SK-N-SH (cell line): ENCODE measurements at regions not wholly inside any gene's neighbourhood (a gene's known extent, or its start where the extent isn't known, plus 50 kb on each side); places are given as distances from the start of the nearest gene placed in this dataset.

Experiments
- CTCF ChIA-PET: fragments of 300-600, 350-600 bp; formaldehyde crosslinking; extraction: SDS; loops from one replicate; lab custom pipeline; 2021; lab: Yijun Ruan, JAX
- POLR2A ChIA-PET: fragments of 350-600 bp; sonication (Branson Sonifier 250); formaldehyde crosslinking; extraction: SDS; loops from one replicate; lab custom pipeline; 2020; ENCODE audit warnings: antibody characterized with exemption, inconsistent platforms; lab: Yijun Ruan, JAX
- DNase-seq: peaks from one replicate; pipeline ENCODE4 v3.0.0; 2012
- H2AFZ ChIP-seq: fragments of 200-600 bp; sonication (generic); 2 replicates; pipeline ENCODE4 v1.8.1; 2016; ENCODE audit warnings: antibody characterized with exemption, mild to moderate bottlenecking, low read depth
- H3F3A ChIP-seq: fragments of 200-600 bp; sonication (generic); replicated peaks from 2 replicates; pipeline ENCODE3; 2016; ENCODE audit warnings: antibody characterized with exemption, mild to moderate bottlenecking; ENCODE audit not compliant: insufficient read depth
- H3K27ac ChIP-seq, 2 experiments: fragments of 200-500 bp in 1 of 2; fragments of 200-600 bp in 1 of 2; sonication (Bioruptor generic) in 1 of 2; sonication (generic), shearing (Covaris generic) in 1 of 2; 2 replicates each; pipeline versions ENCODE4 v1.5.1 to v1.6.1; 2014 to 2016; ENCODE audit warnings: low read depth in 2 of 2, inconsistent platforms in 1 of 2, low read length in 1 of 2, mild to moderate bottlenecking in 1 of 2, mixed read lengths in 1 of 2
- H3K27me3 ChIP-seq: fragments of 200-600 bp; sonication (generic), shearing (Covaris generic); 2 replicates; pipeline ENCODE4 v1.6.1; 2016; ENCODE audit warnings: mixed run types; ENCODE audit not compliant: insufficient read depth
- H3K36me3 ChIP-seq, 2 experiments: fragments of 200-500 bp in 1 of 2; fragments of 200-600 bp in 1 of 2; sonication (Bioruptor generic) in 1 of 2; sonication (generic) in 1 of 2; replicated peaks in 1 of 2; 2 replicates each; pipeline versions ENCODE3 to v1.5.1; 2014 to 2016; ENCODE audit warnings: low read length in 1 of 2, mild to moderate bottlenecking in 1 of 2; ENCODE audit not compliant: insufficient read depth in 2 of 2, control insufficient read depth in 1 of 2
- H3K4me1 ChIP-seq, 2 experiments: fragments of 200-500 bp in 1 of 2; fragments of 200-600 bp in 1 of 2; sonication (Bioruptor generic) in 1 of 2; sonication (generic), shearing (Covaris generic) in 1 of 2; 2 replicates each; pipeline versions ENCODE4 v1.5.1 to v1.6.1; 2014 to 2016; ENCODE audit warnings: low read depth in 1 of 2, low read length in 1 of 2, mixed run types in 1 of 2; ENCODE audit not compliant: insufficient read depth in 2 of 2, control insufficient read depth in 1 of 2
- H3K4me2 ChIP-seq: fragments of 200-600 bp; sonication (generic), shearing (Covaris generic); 2 replicates; pipeline ENCODE4 v1.6.1; 2017; ENCODE audit warnings: mixed run types
- H3K4me3 ChIP-seq, 2 experiments: fragments of 200-500 bp in 1 of 2; fragments of 200-600 bp in 1 of 2; sonication (Bioruptor generic) in 1 of 2; sonication (generic), shearing (Covaris generic) in 1 of 2; 2 replicates each; pipeline versions ENCODE4 v1.5.1 to v1.8.1; 2014 to 2016; ENCODE audit warnings: low read depth in 2 of 2, inconsistent platforms in 1 of 2, low read length in 1 of 2, mild to moderate bottlenecking in 1 of 2, mixed read lengths in 1 of 2, moderate library complexity in 1 of 2
- H3K79me2 ChIP-seq: fragments of 200-600 bp; sonication (generic); 2 replicates; pipeline ENCODE4 v1.8.1; 2017; ENCODE audit warnings: mild to moderate bottlenecking; ENCODE audit not compliant: insufficient read depth
- H3K9ac ChIP-seq: fragments of 200-600 bp; sonication (generic); 2 replicates; pipeline ENCODE4 v1.6.1; 2017; ENCODE audit warnings: mixed run types
- H3K9me2 ChIP-seq: fragments of 200-600 bp; sonication (generic); 2 replicates; pipeline ENCODE4 v1.6.1; 2017; ENCODE audit warnings: mixed run types
- H3K9me3 ChIP-seq: fragments of 200-600 bp; sonication (generic); 2 replicates; pipeline ENCODE4 v1.6.1; 2017; ENCODE audit warnings: mixed run types, mild to moderate bottlenecking, moderate library complexity
- H4K20me1 ChIP-seq: fragments of 200-600 bp; sonication (generic); 2 replicates; pipeline ENCODE4 v1.6.1; 2017; ENCODE audit warnings: mild to moderate bottlenecking, mixed run types; ENCODE audit not compliant: insufficient read depth
- CHD2 ChIP-seq: fragments of 150-350 bp; IDR thresholded peaks from 2 replicates; pipeline ENCODE4 v1.6.1; 2018; ENCODE audit warnings: low read length; ENCODE audit not compliant: partially characterized antibody
- CTCF ChIP-seq: fragments of 200-600 bp; sonication (generic); IDR thresholded peaks from 2 replicates; pipeline ENCODE4 v1.6.1; 2017; ENCODE audit warnings: antibody characterized with exemption, mild to moderate bottlenecking, moderate library complexity
- FOSL2 ChIP-seq: IDR thresholded peaks from 2 replicates; pipeline ENCODE4 v1.4.0; 2012; ENCODE audit warnings: low read depth, mild to moderate bottlenecking, moderate library complexity, borderline replicate concordance
- FOXM1 ChIP-seq: IDR thresholded peaks from 2 replicates; pipeline ENCODE4 v1.4.0; 2012; ENCODE audit warnings: low read depth, mild to moderate bottlenecking
- IRF3 ChIP-seq: fragments of 150-350 bp; IDR thresholded peaks from 2 replicates; pipeline ENCODE4 v1.6.1; 2016; ENCODE audit warnings: mild to moderate bottlenecking, low read depth, low read length
- JUND ChIP-seq: IDR thresholded peaks from 2 replicates; pipeline ENCODE4 v1.4.0; 2012
- MAX ChIP-seq: IDR thresholded peaks from 2 replicates; pipeline ENCODE4 v1.4.0; 2012; ENCODE audit warnings: low read depth
- MEF2A ChIP-seq: IDR thresholded peaks from 2 replicates; pipeline ENCODE4 v1.4.0; 2012; ENCODE audit warnings: low read depth, borderline replicate concordance
- MXI1 ChIP-seq: IDR thresholded peaks from 2 replicates; pipeline ENCODE4 v1.6.1; 2012; ENCODE audit warnings: mild to moderate bottlenecking, low read depth, low read length, improper control_type of control experiment
- NRF1 ChIP-seq: IDR thresholded peaks from 2 replicates; pipeline ENCODE4 v1.6.1; 2012; ENCODE audit warnings: low read depth, mild to moderate bottlenecking, low read length
- POLR2AphosphoS5 ChIP-seq: IDR thresholded peaks from 2 replicates; pipeline ENCODE4 v1.6.1; 2012; ENCODE audit warnings: low read depth, low read length
- RAD21 ChIP-seq: IDR thresholded peaks from 2 replicates; pipeline ENCODE4 v1.6.1; 2012; ENCODE audit warnings: mild to moderate bottlenecking, low read length
- REST ChIP-seq: IDR thresholded peaks from 2 replicates; pipeline ENCODE4 v1.6.1; 2012; ENCODE audit warnings: mild to moderate bottlenecking, low read depth, low read length, moderate library complexity
- RXRA ChIP-seq: IDR thresholded peaks from 2 replicates; pipeline ENCODE4 v1.4.0; 2012; ENCODE audit warnings: low read depth, mild to moderate bottlenecking, borderline replicate concordance
- SIN3A ChIP-seq: IDR thresholded peaks from 2 replicates; pipeline ENCODE4 v1.6.1; 2012; ENCODE audit warnings: low read depth, mild to moderate bottlenecking, low read length, moderate library complexity, borderline replicate concordance
- TCF12 ChIP-seq: IDR thresholded peaks from 2 replicates; pipeline ENCODE4 v1.4.0; 2012
- TEAD4 ChIP-seq: IDR thresholded peaks from 2 replicates; pipeline ENCODE4 v1.4.0; 2012; ENCODE audit warnings: mild to moderate bottlenecking, borderline replicate concordance; ENCODE audit not compliant: insufficient read depth
- USF1 ChIP-seq: IDR thresholded peaks from 2 replicates; pipeline ENCODE4 v1.4.0; 2012; ENCODE audit warnings: low read depth, borderline replicate concordance
- USF2 ChIP-seq: fragments of 150-350 bp; IDR thresholded peaks from 2 replicates; pipeline ENCODE4 v1.6.1; 2017; ENCODE audit warnings: antibody characterized with exemption, low read length, low read depth, borderline replicate concordance
- WGBS: methylation state at CpG from one replicate; pipeline ENCODE4 v1.1.6; 2017; ENCODE audit warnings: low lambda C conversion rate; 5-methylcytosine and 5-hydroxymethylcytosine counted together

- TF ChIP-seq IRF3 = no peak
- no peak for TF ChIP-seq NRF1
- peak; percentile 66; the same call in 1 of the 2 replicates for TF ChIP-seq SIN3A
- TF ChIP-seq USF1 = peak; percentile 20; the same call in 1 of the 2 replicates
- TF ChIP-seq MEF2A = peak; percentile 65; the same call in 1 of the 2 replicates
- TF ChIP-seq CHD2 = peak; percentile 56
- no peak for TF ChIP-seq CTCF
These were observed 452.0 kb upstream of the ZNF608 start (continued) for GRCh38 chr5:125198270-125198974.

GRCh38 chr5:125199373-125199772, 452.9 kb upstream of the ZNF608 start:
- Histone ChIP-seq H3K9ac (no peak overlapping the region), H3K27me3 (no peaks in the 10 kb centered on the region), H2AFZ (no peak overlapping the region), H3K4me1 (peaks cover 11 to 48% of the 10 kb centered on the region in 2 experiments), H3K4me2 (no peak overlapping the region), H3K36me3 (no peaks in the 10 kb centered on the region), H3F3A (peaks cover 8% of the 10 kb centered on the region), H3K9me2 (no peaks in the 10 kb centered on the region), H4K20me1 (no peaks in the 10 kb centered on the region), H3K27ac (peak overlapping the region in 1 of 2 experiments; percentile 78; a peak in 2 of 4 replicates), H3K9me3 (no peaks in the 10 kb centered on the region), H3K4me3 (no peak overlapping the region), H3K79me2 (no peaks in the 10 kb centered on the region)
- DNase-seq = no peak
- TF ChIP-seq FOSL2 (no peak), NRF1 (no peak), USF1 (no peak), TEAD4 (no peak), TCF12 (no peak), MEF2A (no peak), POLR2AphosphoS5 (no peak), SIN3A (no peak), FOXM1 (no peak), MXI1 (no peak), MAX (no peak), JUND (no peak), REST (no peak), USF2 (no peak), RAD21 (no peak), RXRA (no peak)
- 83% methylated on average over 2 of the region's 2 CpGs for WGBS
- ChIA-PET CTCF (interaction anchor here (0.6 to 1.5 kb wide), 7 partner anchors 8 to 1154 kb away, joined by 3 to 4 read pairs (median 3); no protein-coding TSS in a partner anchor), POLR2A (interaction anchor here (1.6 to 3.3 kb wide), 3 partner anchors 286 to 452 kb away, joined by 3 to 14 read pairs (median 9); no protein-coding TSS in a partner anchor)
